ENCODE measurements at regions not wholly inside any gene's neighbourhood (a gene's known extent, or its start where the extent isn't known, plus 50 kb on each side); places are given as distances from the start of the nearest gene placed in this dataset.

DNA sequence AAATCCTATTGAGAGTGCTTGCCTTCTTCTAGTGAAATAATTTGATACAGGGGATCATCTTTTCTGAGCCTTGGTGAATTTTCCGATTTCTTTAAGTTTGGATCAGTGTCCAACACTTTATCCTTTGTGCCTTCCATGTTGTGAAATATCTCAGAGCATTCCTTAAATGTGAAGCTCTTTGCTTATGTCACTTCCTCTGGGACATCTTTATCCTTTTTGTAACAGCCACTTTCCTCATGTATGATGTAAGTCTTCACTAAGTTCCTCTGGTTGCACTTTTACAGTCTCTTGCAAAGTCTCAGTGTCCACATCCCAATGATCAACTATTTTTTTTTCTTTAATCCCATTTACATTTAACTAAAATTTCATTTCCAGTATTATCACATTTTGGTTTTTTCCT is 254.2 kb downstream of the EN1 start:
- Histone ChIP-seq H3K79me2 (ENCODE audit: insufficient read depth, low read length) (no peaks in the 10 kb centered on the region), H3K4me1 (ENCODE audit: insufficient read depth, low read length, poor library complexity, severe bottlenecking) (no peaks in the 10 kb centered on the region), H3K9ac (ENCODE audit: low read depth, low read length, poor library complexity, severe bottlenecking) (no peak overlapping the region), H2AFZ (ENCODE audit: low read length) (no peak overlapping the region), H3F3A (ENCODE audit: low read depth) (no peaks in the 10 kb centered on the region), H4K20me1 (ENCODE audit: insufficient read depth, low read length, poor library complexity, severe bottlenecking) (no peaks in the 10 kb centered on the region), H3K27me3 (ENCODE audit: insufficient read depth, low read length, poor library complexity, severe bottlenecking) (no peaks in the 10 kb centered on the region), H3K9me2 (replicated peaks; ENCODE audit: low read depth, low read length) (no peaks in the 10 kb centered on the region), H3K36me3 (ENCODE audit: insufficient read depth, low read length) (no peaks in the 10 kb centered on the region), H3K4me3 (ENCODE audit: low read length, poor library complexity, severe bottlenecking) (no peak overlapping the region), H3K4me2 (ENCODE audit: low read depth, low read length, poor library complexity, severe bottlenecking) (no peak overlapping the region), H3K9me3 (ENCODE audit: insufficient read depth, low read depth, low read length) (no peaks in the 10 kb centered on the region)
- TF ChIP-seq EZH2phosphoT487 (IDR thresholded peaks at IDR 0.05; ENCODE audit: borderline replicate concordance), result no peak
- TF ChIP-seq, protein P1, sequence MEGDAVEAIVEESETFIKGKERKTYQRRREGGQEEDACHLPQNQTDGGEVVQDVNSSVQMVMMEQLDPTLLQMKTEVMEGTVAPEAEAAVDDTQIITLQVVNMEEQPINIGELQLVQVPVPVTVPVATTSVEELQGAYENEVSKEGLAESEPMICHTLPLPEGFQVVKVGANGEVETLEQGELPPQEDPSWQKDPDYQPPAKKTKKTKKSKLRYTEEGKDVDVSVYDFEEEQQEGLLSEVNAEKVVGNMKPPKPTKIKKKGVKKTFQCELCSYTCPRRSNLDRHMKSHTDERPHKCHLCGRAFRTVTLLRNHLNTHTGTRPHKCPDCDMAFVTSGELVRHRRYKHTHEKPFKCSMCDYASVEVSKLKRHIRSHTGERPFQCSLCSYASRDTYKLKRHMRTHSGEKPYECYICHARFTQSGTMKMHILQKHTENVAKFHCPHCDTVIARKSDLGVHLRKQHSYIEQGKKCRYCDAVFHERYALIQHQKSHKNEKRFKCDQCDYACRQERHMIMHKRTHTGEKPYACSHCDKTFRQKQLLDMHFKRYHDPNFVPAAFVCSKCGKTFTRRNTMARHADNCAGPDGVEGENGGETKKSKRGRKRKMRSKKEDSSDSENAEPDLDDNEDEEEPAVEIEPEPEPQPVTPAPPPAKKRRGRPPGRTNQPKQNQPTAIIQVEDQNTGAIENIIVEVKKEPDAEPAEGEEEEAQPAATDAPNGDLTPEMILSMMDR (conservative IDR thresholded peaks at IDR 0.05; ENCODE audit: low read length), result no peak

DNA sequence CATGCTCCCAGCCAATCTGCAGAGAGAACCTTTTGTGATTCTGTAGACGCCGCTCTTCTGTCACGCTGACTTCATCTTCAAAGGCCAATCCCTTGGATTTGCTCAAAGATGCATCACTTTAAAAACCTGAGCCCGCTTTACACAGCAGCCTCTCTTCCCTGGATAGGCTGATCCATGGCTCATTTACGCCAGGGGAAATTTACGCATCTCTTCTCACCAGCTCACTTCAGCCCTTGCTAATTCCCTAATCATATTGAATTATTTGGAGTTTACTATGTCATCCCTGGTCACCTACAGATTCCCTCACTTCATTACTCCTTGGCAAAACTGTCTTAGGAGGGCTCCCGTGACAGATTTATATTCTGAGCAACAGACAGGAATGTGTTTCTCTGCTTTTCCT is 256.2 kb downstream of the EN1 start:
- H3K4me2 ChIP-seq (ENCODE audit: low read depth, low read length, poor library complexity, severe bottlenecking), result no peak overlapping the region
- no peaks in the 10 kb centered on the region for H3K27me3 ChIP-seq (ENCODE audit: insufficient read depth, low read length, poor library complexity, severe bottlenecking)
- TF ChIP-seq, protein P1 (conservative IDR thresholded peaks at IDR 0.05; ENCODE audit: low read length), result no peak
- TF ChIP-seq EZH2phosphoT487 (IDR thresholded peaks at IDR 0.05; ENCODE audit: borderline replicate concordance), result no peak
- H3K4me3 ChIP-seq (ENCODE audit: low read length, poor library complexity, severe bottlenecking), result no peak overlapping the region
- no peaks in the 10 kb centered on the region for H4K20me1 ChIP-seq (ENCODE audit: insufficient read depth, low read length, poor library complexity, severe bottlenecking)
- H3K9me3 ChIP-seq (ENCODE audit: insufficient read depth, low read depth, low read length), result no peaks in the 10 kb centered on the region
- H3F3A ChIP-seq (ENCODE audit: low read depth), result no peaks in the 10 kb centered on the region
- no peaks in the 10 kb centered on the region for H3K36me3 ChIP-seq (ENCODE audit: insufficient read depth, low read length)
- H3K9ac ChIP-seq (ENCODE audit: low read depth, low read length, poor library complexity, severe bottlenecking), result no peak overlapping the region
- no peaks in the 10 kb centered on the region for H3K79me2 ChIP-seq (ENCODE audit: insufficient read depth, low read length)
- no peaks in the 10 kb centered on the region for H3K4me1 ChIP-seq (ENCODE audit: insufficient read depth, low read length, poor library complexity, severe bottlenecking)
- H2AFZ ChIP-seq (ENCODE audit: low read length), result no peak overlapping the region
- no peaks in the 10 kb centered on the region for H3K9me2 ChIP-seq (replicated peaks; ENCODE audit: low read depth, low read length)

DNA sequence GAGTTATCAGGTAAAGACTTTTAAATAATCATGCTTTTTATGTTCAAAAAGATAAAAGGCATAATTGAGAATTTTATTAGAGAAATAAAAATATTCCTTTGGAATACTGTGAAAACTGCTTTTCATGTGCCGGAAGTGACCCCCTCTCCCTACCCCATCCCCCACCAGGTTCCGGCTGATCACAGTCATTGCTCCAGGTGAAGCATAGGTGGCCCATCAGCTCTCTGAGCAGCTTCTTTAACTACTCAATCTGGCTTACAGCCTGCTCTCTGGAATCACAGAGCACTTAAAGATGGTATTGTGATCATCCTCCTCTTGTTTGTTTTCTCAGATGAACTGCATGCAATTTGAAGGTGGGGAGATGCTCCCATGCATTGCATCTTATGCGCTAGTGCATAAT is 257.7 kb downstream of the EN1 start:
- no peaks in the 10 kb centered on the region for H3K9me2 ChIP-seq (replicated peaks; ENCODE audit: low read depth, low read length)
- H3K79me2 ChIP-seq (ENCODE audit: insufficient read depth, low read length), result no peaks in the 10 kb centered on the region
- H3F3A ChIP-seq (ENCODE audit: low read depth), result no peaks in the 10 kb centered on the region
- no peak overlapping the region for H2AFZ ChIP-seq (ENCODE audit: low read length)
- no peaks in the 10 kb centered on the region for H3K4me1 ChIP-seq (ENCODE audit: insufficient read depth, low read length, poor library complexity, severe bottlenecking)
- no peaks in the 10 kb centered on the region for H3K27me3 ChIP-seq (ENCODE audit: insufficient read depth, low read length, poor library complexity, severe bottlenecking)
- H3K36me3 ChIP-seq (ENCODE audit: insufficient read depth, low read length), result no peaks in the 10 kb centered on the region
- H4K20me1 ChIP-seq (ENCODE audit: insufficient read depth, low read length, poor library complexity, severe bottlenecking), result no peaks in the 10 kb centered on the region
- H3K9ac ChIP-seq (ENCODE audit: low read depth, low read length, poor library complexity, severe bottlenecking), result no peak overlapping the region
- H3K4me2 ChIP-seq (ENCODE audit: low read depth, low read length, poor library complexity, severe bottlenecking), result no peak overlapping the region
- no peak overlapping the region for H3K4me3 ChIP-seq (ENCODE audit: low read length, poor library complexity, severe bottlenecking)
- H3K9me3 ChIP-seq (ENCODE audit: insufficient read depth, low read depth, low read length), result no peaks in the 10 kb centered on the region
- TF ChIP-seq EZH2phosphoT487 (IDR thresholded peaks at IDR 0.05; ENCODE audit: borderline replicate concordance), result no peak
- TF ChIP-seq, protein P1 (conservative IDR thresholded peaks at IDR 0.05; ENCODE audit: low read length), result no peak
